Neural cell (in vitro differentiated cells): ENCODE measurements at regions not wholly inside any gene's neighbourhood (a gene's known extent, or its start where the extent isn't known, plus 50 kb on each side); places are given as distances from the start of the nearest gene placed in this dataset.

Source experiments
- H2AFZ ChIP-seq: fragments of 200-600, 300-800 bp; sonication (generic), shearing (Covaris generic); 2 replicates; pipeline ENCODE4 v1.6.0; 2014; ENCODE audit warnings: low read depth, mild to moderate bottlenecking, antibody characterized with exemption, low read length, moderate library complexity
- H3F3A ChIP-seq: fragments of 200-600 bp; shearing (Covaris generic); 2 replicates; pipeline ENCODE4 v1.6.1; 2016; ENCODE audit warnings: mild to moderate bottlenecking, moderate library complexity, mixed read lengths, antibody characterized with exemption, low read length; ENCODE audit not compliant: insufficient read depth, poor library complexity, severe bottlenecking
- H3K27ac ChIP-seq: fragments of 200-600, 300-800 bp; sonication (generic), shearing (Covaris generic); 2 replicates; pipeline ENCODE4 v1.5.1; 2014; ENCODE audit warnings: mild to moderate bottlenecking, low read length, moderate library complexity
- H3K27me3 ChIP-seq: fragments of 300-800, 200-600 bp; sonication (generic), shearing (Covaris generic); 2 replicates; pipeline ENCODE4 v1.6.0; 2014; ENCODE audit warnings: mild to moderate bottlenecking, low read depth, low read length, moderate library complexity; ENCODE audit not compliant: insufficient read depth
- H3K36me3 ChIP-seq: fragments of 300-800, 200-600 bp; sonication (generic), shearing (Covaris generic); 2 replicates; pipeline ENCODE4 v1.5.1; 2014; ENCODE audit warnings: mild to moderate bottlenecking, antibody characterized with exemption, low read length, moderate library complexity; ENCODE audit not compliant: insufficient read depth
- H3K4me2 ChIP-seq: fragments of 300-800, 200-600 bp; sonication (generic), shearing (Covaris generic); 2 replicates; pipeline ENCODE4 v1.6.0; 2014; ENCODE audit warnings: mild to moderate bottlenecking, low read length
- H3K4me3 ChIP-seq: fragments of 300-800, 200-600 bp; sonication (generic), shearing (Covaris generic); 2 replicates; pipeline ENCODE4 v1.5.1; 2014; ENCODE audit warnings: mild to moderate bottlenecking, low read length, moderate library complexity
- H3K79me2 ChIP-seq: fragments of 200-600 bp; shearing (Covaris generic); replicated peaks from 2 replicates; pipeline ENCODE4 v1.6.0; 2014; ENCODE audit warnings: mild to moderate bottlenecking, low read length, moderate library complexity; ENCODE audit not compliant: insufficient read depth
- H3K9ac ChIP-seq: fragments of 300-800, 200-600 bp; sonication (generic), shearing (Covaris generic); 2 replicates; pipeline ENCODE4 v1.6.1; 2016; ENCODE audit warnings: mild to moderate bottlenecking, low read length, mixed read lengths
- H3K9me2 ChIP-seq: fragments of 200-600 bp; shearing (Covaris generic); 2 replicates; pipeline ENCODE4 v1.6.1; 2016; ENCODE audit warnings: mild to moderate bottlenecking, low read length, mixed read lengths; ENCODE audit not compliant: insufficient read depth
- H3K9me3 ChIP-seq: fragments of 200-600, 300-800 bp; sonication (generic), shearing (Covaris generic); 2 replicates; pipeline ENCODE4 v1.6.1; 2016; ENCODE audit warnings: mild to moderate bottlenecking, mixed run types, low read length, moderate library complexity, mixed read lengths
- H4K20me1 ChIP-seq: fragments of 200-600 bp; shearing (Covaris generic); 2 replicates; pipeline ENCODE4 v1.6.1; 2016; ENCODE audit warnings: mild to moderate bottlenecking, mixed run types; ENCODE audit not compliant: insufficient read depth
- EP300 ChIP-seq: fragments of 450-650 bp; conservative IDR thresholded peaks from 2 replicates; pipeline ENCODE4 v1.6.1; 2014; ENCODE audit warnings: antibody characterized with exemption, mild to moderate bottlenecking, moderate library complexity; ENCODE audit not compliant: poor library complexity, severe bottlenecking
- EZH2 ChIP-seq: fragments of 200-600, 300-800 bp; shearing (Covaris generic), sonication (generic); IDR thresholded peaks from 2 replicates; pipeline ENCODE4 v1.6.1; 2014; ENCODE audit warnings: antibody characterized with exemption, low read length, borderline replicate concordance, mild to moderate bottlenecking; ENCODE audit not compliant: insufficient read depth, poor library complexity, severe bottlenecking
- MXI1 ChIP-seq: fragments of 450-650 bp; conservative IDR thresholded peaks from 2 replicates; pipeline ENCODE4 v1.6.1; 2014; ENCODE audit warnings: antibody characterized with exemption, mild to moderate bottlenecking; ENCODE audit not compliant: poor library complexity, severe bottlenecking
- POLR2AphosphoS5 ChIP-seq: IDR thresholded peaks from 2 replicates; pipeline ENCODE4 v1.6.1; 2012
- RAD21 ChIP-seq: fragments of 450-650 bp; conservative IDR thresholded peaks from 2 replicates; pipeline ENCODE4 v1.6.1; 2014; ENCODE audit warnings: antibody characterized with exemption, mild to moderate bottlenecking, moderate library complexity
- SMC3 ChIP-seq: fragments of 450-650 bp; conservative IDR thresholded peaks from 2 replicates; pipeline ENCODE4 v1.6.1; 2014; ENCODE audit warnings: antibody characterized with exemption, mild to moderate bottlenecking, moderate library complexity; ENCODE audit not compliant: poor library complexity
- TAF1 ChIP-seq: IDR thresholded peaks from 2 replicates; pipeline ENCODE4 v1.6.1; 2012; ENCODE audit warnings: low read depth
- TF ChIP-seq, protein P1 (sequence below): fragments of 450-650 bp; IDR thresholded peaks from 2 replicates; pipeline ENCODE4 v1.5.1; 2014; ENCODE audit warnings: antibody characterized with exemption, mild to moderate bottlenecking, moderate library complexity; ENCODE audit not compliant: poor library complexity, severe bottlenecking
- TF ChIP-seq, protein P2 (sequence below): IDR thresholded peaks from 2 replicates; pipeline ENCODE4 v1.6.1; 2012; ENCODE audit warnings: borderline replicate concordance

DNA sequence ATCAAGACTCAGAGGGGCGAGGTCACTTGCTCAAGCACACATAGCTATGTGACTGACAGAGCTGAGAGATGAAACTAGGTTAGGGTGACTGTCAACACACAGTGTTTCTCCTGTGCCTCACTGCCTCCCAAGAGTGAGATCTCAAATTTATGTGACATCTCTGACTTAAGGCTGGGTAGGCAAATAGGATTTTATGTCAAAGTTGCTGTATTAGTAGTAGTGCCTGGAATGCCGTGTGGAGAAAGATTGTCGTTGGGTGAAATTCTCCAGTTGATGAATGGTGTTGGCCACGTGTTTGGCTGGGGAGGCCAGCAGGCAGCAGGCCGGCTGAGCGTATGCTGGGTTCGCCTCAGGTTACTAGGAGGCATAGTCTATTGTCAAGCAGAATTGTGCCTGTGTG, 148.3 kb upstream of the BMPER start:
- H3K27me3 ChIP-seq, result no peaks in the 10 kb centered on the region
- no peaks in the 10 kb centered on the region for H4K20me1 ChIP-seq
- TF ChIP-seq TAF1 (no peak), EZH2 (no peak), MXI1 (no peak)
- TF ChIP-seq, protein P1, sequence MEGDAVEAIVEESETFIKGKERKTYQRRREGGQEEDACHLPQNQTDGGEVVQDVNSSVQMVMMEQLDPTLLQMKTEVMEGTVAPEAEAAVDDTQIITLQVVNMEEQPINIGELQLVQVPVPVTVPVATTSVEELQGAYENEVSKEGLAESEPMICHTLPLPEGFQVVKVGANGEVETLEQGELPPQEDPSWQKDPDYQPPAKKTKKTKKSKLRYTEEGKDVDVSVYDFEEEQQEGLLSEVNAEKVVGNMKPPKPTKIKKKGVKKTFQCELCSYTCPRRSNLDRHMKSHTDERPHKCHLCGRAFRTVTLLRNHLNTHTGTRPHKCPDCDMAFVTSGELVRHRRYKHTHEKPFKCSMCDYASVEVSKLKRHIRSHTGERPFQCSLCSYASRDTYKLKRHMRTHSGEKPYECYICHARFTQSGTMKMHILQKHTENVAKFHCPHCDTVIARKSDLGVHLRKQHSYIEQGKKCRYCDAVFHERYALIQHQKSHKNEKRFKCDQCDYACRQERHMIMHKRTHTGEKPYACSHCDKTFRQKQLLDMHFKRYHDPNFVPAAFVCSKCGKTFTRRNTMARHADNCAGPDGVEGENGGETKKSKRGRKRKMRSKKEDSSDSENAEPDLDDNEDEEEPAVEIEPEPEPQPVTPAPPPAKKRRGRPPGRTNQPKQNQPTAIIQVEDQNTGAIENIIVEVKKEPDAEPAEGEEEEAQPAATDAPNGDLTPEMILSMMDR, result no peak
- TF ChIP-seq, protein P2, sequence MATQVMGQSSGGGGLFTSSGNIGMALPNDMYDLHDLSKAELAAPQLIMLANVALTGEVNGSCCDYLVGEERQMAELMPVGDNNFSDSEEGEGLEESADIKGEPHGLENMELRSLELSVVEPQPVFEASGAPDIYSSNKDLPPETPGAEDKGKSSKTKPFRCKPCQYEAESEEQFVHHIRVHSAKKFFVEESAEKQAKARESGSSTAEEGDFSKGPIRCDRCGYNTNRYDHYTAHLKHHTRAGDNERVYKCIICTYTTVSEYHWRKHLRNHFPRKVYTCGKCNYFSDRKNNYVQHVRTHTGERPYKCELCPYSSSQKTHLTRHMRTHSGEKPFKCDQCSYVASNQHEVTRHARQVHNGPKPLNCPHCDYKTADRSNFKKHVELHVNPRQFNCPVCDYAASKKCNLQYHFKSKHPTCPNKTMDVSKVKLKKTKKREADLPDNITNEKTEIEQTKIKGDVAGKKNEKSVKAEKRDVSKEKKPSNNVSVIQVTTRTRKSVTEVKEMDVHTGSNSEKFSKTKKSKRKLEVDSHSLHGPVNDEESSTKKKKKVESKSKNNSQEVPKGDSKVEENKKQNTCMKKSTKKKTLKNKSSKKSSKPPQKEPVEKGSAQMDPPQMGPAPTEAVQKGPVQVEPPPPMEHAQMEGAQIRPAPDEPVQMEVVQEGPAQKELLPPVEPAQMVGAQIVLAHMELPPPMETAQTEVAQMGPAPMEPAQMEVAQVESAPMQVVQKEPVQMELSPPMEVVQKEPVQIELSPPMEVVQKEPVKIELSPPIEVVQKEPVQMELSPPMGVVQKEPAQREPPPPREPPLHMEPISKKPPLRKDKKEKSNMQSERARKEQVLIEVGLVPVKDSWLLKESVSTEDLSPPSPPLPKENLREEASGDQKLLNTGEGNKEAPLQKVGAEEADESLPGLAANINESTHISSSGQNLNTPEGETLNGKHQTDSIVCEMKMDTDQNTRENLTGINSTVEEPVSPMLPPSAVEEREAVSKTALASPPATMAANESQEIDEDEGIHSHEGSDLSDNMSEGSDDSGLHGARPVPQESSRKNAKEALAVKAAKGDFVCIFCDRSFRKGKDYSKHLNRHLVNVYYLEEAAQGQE, result no peak
- no peak overlapping the region for H3K27ac ChIP-seq
- H3K4me3 ChIP-seq, result no peak overlapping the region
- no peaks in the 10 kb centered on the region for H3K79me2 ChIP-seq
- H3K9ac ChIP-seq, result no peak overlapping the region
- H3K36me3 ChIP-seq, result no peaks in the 10 kb centered on the region
- H3F3A ChIP-seq, result no peaks in the 10 kb centered on the region
- H3K9me3 ChIP-seq, result no peaks in the 10 kb centered on the region
- no peak overlapping the region for H2AFZ ChIP-seq
- H3K9me2 ChIP-seq, result no peaks in the 10 kb centered on the region
- H3K4me2 ChIP-seq, result no peak overlapping the region

DNA sequence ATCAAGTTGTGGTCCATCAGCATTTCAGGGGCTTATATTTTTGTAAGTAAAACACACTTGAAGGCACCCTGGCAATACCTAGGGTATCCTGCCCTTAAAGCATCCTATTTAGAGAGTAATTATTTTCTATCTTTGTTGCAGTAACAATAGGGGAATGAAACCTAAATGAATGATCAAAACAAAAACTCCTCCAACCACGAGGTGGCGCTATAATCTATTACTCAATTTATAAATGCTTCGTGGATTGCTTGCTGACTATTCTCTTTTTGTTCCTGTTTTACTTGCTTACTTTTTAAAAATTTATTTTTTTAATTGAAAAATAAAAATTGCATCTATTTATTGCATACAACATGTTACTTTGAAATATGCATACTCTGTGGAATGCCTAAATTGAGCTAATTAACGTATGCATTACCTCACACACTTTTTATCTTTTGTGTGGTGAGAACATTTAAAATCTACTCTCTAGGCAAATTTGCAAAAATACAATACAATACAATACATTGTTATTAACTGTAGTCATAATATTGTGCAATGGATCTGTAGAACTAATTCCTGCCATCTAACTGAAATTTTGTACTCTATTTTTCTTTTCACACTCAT, 147.7 kb upstream of the BMPER start:
- H3K36me3 ChIP-seq, result no peaks in the 10 kb centered on the region
- no peak overlapping the region for H3K27ac ChIP-seq
- no peak overlapping the region for H3K4me3 ChIP-seq
- H3K9ac ChIP-seq, result no peak overlapping the region
- H3K4me2 ChIP-seq, result no peak overlapping the region
- TF ChIP-seq EP300, result no peak
- no peak for TF ChIP-seq TAF1
- TF ChIP-seq POLR2AphosphoS5, result no peak
- no peak for TF ChIP-seq MXI1
- TF ChIP-seq SMC3, result peak; percentile 29
- TF ChIP-seq, protein P1, result peak; percentile 53
- TF ChIP-seq EZH2, result no peak
- TF ChIP-seq, protein P2, result no peak
- TF ChIP-seq RAD21, result no peak
- H3K79me2 ChIP-seq, result no peaks in the 10 kb centered on the region
- no peaks in the 10 kb centered on the region for H4K20me1 ChIP-seq
- no peaks in the 10 kb centered on the region for H3K27me3 ChIP-seq
- H3K9me2 ChIP-seq, result no peaks in the 10 kb centered on the region
- no peak overlapping the region for H2AFZ ChIP-seq
- no peaks in the 10 kb centered on the region for H3K9me3 ChIP-seq
- no peaks in the 10 kb centered on the region for H3F3A ChIP-seq
